NCI-H2107 treated with DMSO at 0.1 percent for 48 hours (cell line): ENCODE measurements at regions not wholly inside any gene's neighbourhood (a gene's known extent, or its start where the extent isn't known, plus 50 kb on each side); places are given as distances from the start of the nearest gene placed in this dataset.

Experiments
- DNase-seq: peaks from one replicate; lab custom pipeline; 2025; ENCODE audit not compliant: unreplicated experiment; lab: John Stamatoyannopoulos, UW

- DNase-seq = no peak
Measured at GRCh38 chr6:128672023-128672422, 151.6 kb upstream of the PTPRK start.

DNA sequence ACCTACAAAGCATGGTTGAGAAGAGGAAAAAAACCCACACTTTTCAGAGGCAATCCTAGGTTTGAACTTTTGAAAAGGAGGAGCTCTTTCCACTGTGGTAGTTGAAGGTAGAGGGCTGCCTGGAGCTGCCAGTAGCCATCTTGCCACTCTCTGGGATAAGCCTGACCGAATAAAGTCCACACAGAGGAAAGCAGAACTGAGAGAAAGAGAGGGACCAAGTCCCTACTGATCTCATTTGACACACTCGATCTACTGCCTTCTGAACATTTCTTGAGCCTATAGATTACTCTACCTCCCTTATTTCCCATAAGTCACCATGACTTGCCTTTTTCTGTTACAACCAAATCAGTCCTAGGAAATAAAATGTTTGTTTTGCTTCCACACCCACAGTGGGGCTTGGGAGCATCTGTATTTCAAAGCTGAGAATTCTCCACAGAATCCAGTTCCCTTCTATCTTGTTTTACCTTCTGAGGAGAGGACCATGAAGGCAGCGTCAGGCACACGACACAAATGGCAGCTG lies 147.0 kb upstream of the PTPRK start:
- no peak for DNase-seq

- DNase-seq = no peak
Measured at GRCh38 chr6:128666405-128666804, 146.0 kb upstream of the PTPRK start.

GRCh38 chr6:128663238-128663637 lies 142.8 kb upstream of the PTPRK start:
- DNase-seq = no peak

- peak; percentile 8 for DNase-seq
Measured at GRCh38 chr6:128659878-128660622, 139.7 kb upstream of the PTPRK start.

DNA sequence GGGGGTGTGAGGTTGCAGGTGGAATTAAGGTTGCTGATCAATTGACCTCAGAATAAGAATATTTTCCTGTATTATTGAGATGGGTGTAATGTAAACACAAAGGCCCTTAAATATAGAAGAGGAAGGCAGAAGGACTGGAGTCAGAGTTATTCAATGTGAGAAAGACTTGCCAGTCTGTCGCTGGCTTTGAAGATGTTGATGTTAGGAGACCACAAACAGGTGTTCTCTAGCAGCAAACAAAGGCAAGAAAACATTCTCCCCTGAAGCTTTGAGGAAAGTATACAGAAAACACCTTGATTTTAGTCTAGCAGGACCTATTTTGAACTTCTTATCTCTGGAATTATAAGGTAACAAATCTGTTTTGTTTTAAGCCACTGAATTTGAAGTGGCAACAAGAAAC lies 138.9 kb upstream of the PTPRK start:
- peak; percentile 34 for DNase-seq

DNA sequence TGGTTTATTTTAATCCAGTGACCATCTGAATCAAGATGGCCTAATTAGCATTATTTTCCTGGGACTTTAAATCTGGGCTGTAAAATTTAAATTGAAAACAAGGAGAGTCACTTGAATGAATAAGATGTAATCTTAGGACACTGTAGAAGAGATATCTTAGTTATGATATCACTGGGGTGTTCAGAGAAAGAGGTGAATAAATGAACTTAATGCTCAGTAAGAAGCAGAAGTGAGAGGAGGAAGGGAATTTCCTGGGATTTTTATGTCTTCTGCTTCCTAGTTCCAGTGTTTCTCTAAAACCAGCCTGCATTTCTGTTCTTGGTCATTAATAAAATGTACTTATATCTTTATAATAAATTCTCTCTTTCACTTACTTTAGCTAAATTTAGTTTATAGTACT lies 136.8 kb upstream of the PTPRK start:
- DNase-seq = no peak

GRCh38 chr6:128655978-128656498 lies 135.6 kb upstream of the PTPRK start:
- DNase-seq = no peak

GRCh38 chr6:128648022-128648598 lies 127.7 kb upstream of the PTPRK start:
- DNase-seq = no peak

- DNase-seq = no peak
Measured at GRCh38 chr6:128642132-128642531, 121.7 kb upstream of the PTPRK start.

GRCh38 chr6:128641703-128642102 lies 121.3 kb upstream of the PTPRK start:
- DNase-seq = no peak

GRCh38 chr6:128638817-128639216 lies 118.4 kb upstream of the PTPRK start:
- no peak for DNase-seq

DNA sequence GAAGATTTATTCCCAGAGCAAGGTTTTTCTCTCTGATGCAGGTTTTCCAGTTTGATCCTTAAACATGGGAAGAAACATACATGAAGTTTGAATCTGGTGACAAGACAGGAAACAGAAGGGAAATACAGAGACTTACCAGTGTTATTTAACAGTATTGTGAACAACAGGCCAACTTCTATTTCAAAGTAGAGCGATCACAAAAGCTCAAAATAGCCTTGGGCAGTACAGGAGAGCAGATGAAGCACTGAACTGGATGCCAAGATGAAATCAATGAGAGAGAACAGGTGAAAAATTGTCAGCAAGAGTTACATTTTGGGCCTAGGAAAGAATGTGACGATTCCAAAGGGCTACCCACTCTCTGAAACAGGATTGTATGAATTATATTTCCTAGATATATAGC lies 114.8 kb upstream of the PTPRK start:
- no peak for DNase-seq

GRCh38 chr6:128632131-128632530 lies 111.7 kb upstream of the PTPRK start:
- no peak for DNase-seq

DNA sequence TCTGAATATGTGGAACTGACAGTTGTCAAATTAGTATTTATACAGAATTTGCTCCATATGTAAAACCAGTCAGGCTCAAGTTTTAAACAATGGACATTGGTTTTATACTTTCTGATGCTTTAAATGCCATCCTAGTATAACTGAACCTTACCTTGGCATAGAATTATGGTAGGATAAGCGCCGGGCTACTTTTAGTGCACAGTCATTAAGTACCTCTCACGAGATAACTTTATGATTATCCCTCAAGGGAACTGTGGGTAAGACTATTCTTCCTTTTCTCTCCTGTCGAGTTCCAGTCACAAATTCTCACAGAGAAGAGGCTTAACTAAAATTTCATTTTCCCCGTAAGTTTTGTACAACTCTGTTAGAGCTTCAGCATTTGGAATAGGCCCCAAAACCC lies 110.6 kb upstream of the PTPRK start:
- DNase-seq = no peak

DNA sequence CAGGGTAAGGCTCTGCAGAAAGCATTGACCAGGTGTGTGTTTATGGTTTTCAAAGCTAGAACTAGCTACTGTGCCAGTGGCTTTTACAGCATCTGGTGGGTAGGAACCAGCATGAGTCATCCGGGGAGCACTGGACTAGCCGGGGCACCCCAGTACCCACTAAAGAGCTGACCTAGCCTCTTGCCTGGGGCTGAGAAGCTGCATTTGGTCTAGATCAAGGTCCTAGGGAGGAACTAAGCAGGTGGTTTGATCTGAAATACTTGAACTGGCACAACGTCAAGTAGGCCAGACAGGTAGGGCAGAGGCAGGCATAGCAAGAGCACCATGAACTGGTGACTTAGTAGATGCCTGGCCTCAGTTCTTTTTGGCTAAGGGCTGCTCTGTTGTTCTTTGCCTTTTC lies 109.8 kb upstream of the PTPRK start:
- DNase-seq = no peak

DNA sequence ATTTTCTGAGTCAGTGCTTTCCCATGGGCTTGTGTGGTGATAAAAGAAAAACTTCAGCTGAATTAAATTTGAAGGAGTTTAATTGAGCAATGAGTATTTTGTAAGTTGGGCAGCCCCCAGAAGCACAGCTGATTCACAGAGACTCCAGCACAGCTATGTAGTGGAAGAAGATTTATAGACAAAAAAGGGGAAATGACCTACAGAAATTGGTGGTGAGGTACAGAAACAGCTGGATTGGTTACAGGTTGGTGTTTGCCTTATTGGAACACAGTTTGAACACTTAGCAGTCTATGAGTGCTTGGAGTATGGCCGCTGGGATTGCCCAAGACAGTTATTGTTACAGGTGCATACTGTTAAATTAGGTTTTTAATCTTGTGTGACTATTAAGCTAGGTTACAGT lies 96.9 kb upstream of the PTPRK start:
- DNase-seq = no peak

DNA sequence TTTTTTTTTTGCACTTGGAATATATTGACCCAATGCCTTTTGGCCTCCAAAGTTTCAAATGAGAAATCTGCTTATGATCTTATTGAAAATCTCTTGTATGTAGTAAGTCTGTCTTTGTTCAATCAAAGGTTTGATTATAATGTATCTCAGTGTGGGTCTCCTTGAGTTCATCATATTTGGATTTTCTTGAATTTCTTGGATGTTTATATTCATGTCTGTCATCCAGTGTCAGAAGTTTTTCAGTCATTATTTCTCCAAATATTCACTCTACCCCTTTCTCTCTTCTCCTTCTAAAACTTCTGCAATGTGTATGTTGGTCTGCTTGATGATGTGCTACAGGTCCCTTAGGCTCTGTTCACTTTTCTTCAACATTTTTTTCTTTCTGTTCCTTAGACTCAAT lies 95.9 kb upstream of the PTPRK start:
- no peak for DNase-seq

- DNase-seq = no peak
Measured at GRCh38 chr6:128606611-128607010, 86.2 kb upstream of the PTPRK start.

GRCh38 chr6:128605961-128606360 lies 85.6 kb upstream of the PTPRK start:
- DNase-seq = no peak

DNA sequence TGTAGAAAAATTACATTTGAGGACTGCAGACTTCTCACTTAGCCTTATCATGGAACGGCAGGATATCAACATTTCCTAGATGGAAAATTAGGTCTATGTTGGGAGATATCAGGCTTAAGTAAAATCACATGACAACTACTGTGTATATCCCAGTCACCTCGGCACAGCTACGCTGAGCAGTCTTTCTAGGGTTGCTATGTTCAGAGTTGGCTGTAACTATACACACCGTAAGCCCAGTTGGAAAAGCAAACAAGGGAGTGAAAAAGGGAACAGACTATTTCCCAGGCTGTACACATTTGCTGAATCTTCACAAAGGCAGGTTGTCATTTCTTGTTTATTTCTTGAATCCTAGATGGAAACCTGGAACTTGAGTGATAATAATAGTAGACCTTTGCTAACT lies 80.7 kb upstream of the PTPRK start:
- DNase-seq = peak; percentile 21

GRCh38 chr6:128600397-128600951 lies 80.1 kb upstream of the PTPRK start:
- peak; percentile 61 for DNase-seq
